Psoas muscle (tissue), 7 donors: ENCODE measurements at regions not wholly inside any gene's neighbourhood (a gene's known extent, or its start where the extent isn't known, plus 50 kb on each side); places are given as distances from the start of the nearest gene placed in this dataset.
A peak's percentile ranks its signal among the peaks of the same experiment; 100 is the strongest.

Experiments
- ATAC-seq, 4 donors: fragments of 200-7000 bp; cut with Tn5 transposase; one replicate each; pipeline ENCODE4 v1.9.1; 2020; ENCODE audit warnings: moderate library complexity in 3 of 4, mild to moderate bottlenecking in 2 of 4
- DNase-seq, 2 donors: peaks; one replicate each; pipeline ENCODE4 v3.0.0-alpha.2; 2020
- H3K27ac ChIP-seq: fragments of 200-600 bp; one replicate; pipeline ENCODE4 v1.8.0; 2022
- H3K27me3 ChIP-seq, 3 donors: fragments of 200-600 bp in 1 of 3; one replicate each; pipeline versions ENCODE4 v1.6.1 to v1.8.0; 2013 to 2022; ENCODE audit warnings: low read length in 2 of 3, mild to moderate bottlenecking in 2 of 3, moderate library complexity in 1 of 3; ENCODE audit not compliant: insufficient read depth in 3 of 3
- H3K36me3 ChIP-seq, 2 donors: fragments of 200-600 bp in 1 of 2; one replicate each; pipeline versions ENCODE4 v1.6.1 to v1.8.0; 2013 to 2022; ENCODE audit warnings: low read depth in 1 of 2, mild to moderate bottlenecking in 1 of 2, moderate library complexity in 1 of 2; ENCODE audit not compliant: insufficient read depth in 1 of 2
- H3K4me1 ChIP-seq: fragments of 200-600 bp; one replicate; pipeline ENCODE4 v1.8.0; 2022
- H3K4me3 ChIP-seq: fragments of 200-600 bp; one replicate; pipeline ENCODE4 v1.8.0; 2022; ENCODE audit warnings: mild to moderate bottlenecking
- H3K9me3 ChIP-seq: fragments of 200-600 bp; one replicate; pipeline ENCODE4 v1.8.0; 2022
- WGBS, 3 donors: extraction: QIAGEN DNeasy Blood & Tissue Kit; methylation state at CpG; one replicate each; pipeline versions ENCODE4 v1.1.6 to v1.1.7; 2013; 5-methylcytosine and 5-hydroxymethylcytosine counted together
- intact Hi-C, 2 donors: fragments of 100-400 bp; cut with DNase I; formaldehyde crosslinking; loops; one replicate each; pipeline versions ENCODE4 v1.11.0 to v1.14.2; 2022
- TF ChIP-seq, protein P1 (sequence below): fragments of 200-600 bp; IDR thresholded peaks from one replicate; pipeline ENCODE4 v1.8.0; 2022; ENCODE audit warnings: antibody characterized with exemption
- donor health status: healthy with polysubstance abuse.
- donor health status: DM: no; HTN: no; CAD: no; lungs with moderate emphysema.
- donor health status: Bipolar disorder and iron deficiency.
- donor health status: healthy.
- donor health status: DM: yes; HTN: yes; CAD: no.
- donor health status: DM: no; HTN: no; CAD: no.
- donor health status: DM: yes; HTN: yes; CAD: no.

DNA sequence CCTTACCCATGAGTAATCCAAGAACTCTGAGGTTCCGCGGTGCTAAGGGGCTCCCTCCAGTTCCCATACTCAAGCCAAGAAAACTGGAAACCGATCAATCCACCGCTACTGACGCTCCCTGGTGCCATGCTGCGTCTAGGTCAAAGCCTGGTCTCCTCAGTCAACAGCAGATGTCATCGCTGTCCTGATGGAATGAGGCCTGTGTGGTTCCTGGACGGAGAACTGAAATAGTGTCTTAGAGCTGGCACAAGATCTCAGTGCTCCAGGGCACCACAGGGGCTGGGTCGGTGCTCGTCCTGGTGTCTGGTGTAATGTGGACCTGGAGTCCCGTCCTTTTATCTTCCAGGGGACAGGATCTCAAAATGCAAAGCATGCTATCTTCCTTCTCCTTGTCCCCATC, 373.9 kb upstream of the CFAP20DC start:
- Histone ChIP-seq H3K27me3 (no peaks in the 10 kb centered on the region), H3K4me1 (no peaks in the 10 kb centered on the region), H3K9me3 (no peaks in the 10 kb centered on the region), H3K4me3 (no peak overlapping the region), H3K36me3 (no peaks in the 10 kb centered on the region), H3K27ac (no peak overlapping the region)
- DNase-seq, result no peak
- intact Hi-C loops, result no loop called here
- 76 to 88% (median 80%) methylated on average over 11 of the region's 11 CpGs for whole genome bisulfite sequencing, 3 donors
- ATAC-seq, result peak in 1 of 4 donors; percentile 54
- TF ChIP-seq, protein P1, sequence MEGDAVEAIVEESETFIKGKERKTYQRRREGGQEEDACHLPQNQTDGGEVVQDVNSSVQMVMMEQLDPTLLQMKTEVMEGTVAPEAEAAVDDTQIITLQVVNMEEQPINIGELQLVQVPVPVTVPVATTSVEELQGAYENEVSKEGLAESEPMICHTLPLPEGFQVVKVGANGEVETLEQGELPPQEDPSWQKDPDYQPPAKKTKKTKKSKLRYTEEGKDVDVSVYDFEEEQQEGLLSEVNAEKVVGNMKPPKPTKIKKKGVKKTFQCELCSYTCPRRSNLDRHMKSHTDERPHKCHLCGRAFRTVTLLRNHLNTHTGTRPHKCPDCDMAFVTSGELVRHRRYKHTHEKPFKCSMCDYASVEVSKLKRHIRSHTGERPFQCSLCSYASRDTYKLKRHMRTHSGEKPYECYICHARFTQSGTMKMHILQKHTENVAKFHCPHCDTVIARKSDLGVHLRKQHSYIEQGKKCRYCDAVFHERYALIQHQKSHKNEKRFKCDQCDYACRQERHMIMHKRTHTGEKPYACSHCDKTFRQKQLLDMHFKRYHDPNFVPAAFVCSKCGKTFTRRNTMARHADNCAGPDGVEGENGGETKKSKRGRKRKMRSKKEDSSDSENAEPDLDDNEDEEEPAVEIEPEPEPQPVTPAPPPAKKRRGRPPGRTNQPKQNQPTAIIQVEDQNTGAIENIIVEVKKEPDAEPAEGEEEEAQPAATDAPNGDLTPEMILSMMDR, result no peak

DNA sequence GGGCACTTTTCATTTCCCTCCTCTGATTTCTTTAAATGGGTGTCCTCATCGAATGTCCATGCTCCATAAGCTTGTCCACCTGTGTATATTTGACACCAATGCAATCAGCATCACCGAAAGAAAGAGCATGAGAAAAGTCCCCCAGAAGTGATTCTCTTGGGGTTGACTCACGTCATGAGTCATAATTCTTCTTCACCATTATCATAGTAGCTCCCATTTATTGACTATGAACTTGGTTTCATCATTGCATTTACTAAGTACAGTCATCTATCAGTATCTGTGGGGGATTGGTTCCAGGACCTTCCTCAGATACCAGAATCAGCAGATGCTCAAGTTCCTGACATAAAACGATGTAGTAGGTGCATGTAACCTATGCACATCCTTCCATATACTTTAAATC, 372.5 kb upstream of the CFAP20DC start:
- DNase-seq, result no peak
- H3K9me3 ChIP-seq, result no peaks in the 10 kb centered on the region
- H3K4me3 ChIP-seq, result no peak overlapping the region
- WGBS, 3 donors, result 51 to 75% (median 65%) methylated on average over 4 of the region's 4 CpGs
- H3K4me1 ChIP-seq, result no peaks in the 10 kb centered on the region
- intact Hi-C loops, result no loop called here
- H3K27me3 ChIP-seq, result no peaks in the 10 kb centered on the region
- no peak overlapping the region for H3K27ac ChIP-seq
- TF ChIP-seq, protein P1, result no peak
- no peaks in the 10 kb centered on the region for H3K36me3 ChIP-seq
- ATAC-seq, result no peak

DNA sequence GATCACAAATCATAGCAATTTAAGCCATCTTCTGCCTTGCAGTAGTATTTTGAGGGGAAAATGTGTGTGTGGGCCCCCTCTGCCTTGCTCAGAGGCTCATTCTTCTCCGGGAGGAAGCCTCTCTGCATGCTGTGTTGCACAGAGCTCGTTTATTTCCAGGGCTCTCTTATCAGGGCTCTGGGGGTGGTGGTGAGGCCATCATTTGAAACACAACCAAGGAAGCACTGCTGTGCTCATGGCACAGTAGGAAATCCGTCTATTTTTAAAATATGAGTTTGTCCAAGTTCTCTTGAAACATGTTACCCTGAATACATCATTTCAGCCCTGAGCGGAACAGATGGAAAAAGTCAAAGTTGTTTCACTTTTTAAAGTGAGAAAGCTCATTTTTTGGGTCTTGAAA, 369.0 kb upstream of the CFAP20DC start:
- 41 to 50% (median 45%) methylated on average over 4 of the region's 4 CpGs for WGBS, 3 donors
- Histone ChIP-seq H3K4me3 (no peak overlapping the region), H3K27ac (no peak overlapping the region), H3K9me3 (no peaks in the 10 kb centered on the region), H3K4me1 (no peaks in the 10 kb centered on the region), H3K27me3 (no peaks in the 10 kb centered on the region), H3K36me3 (no peaks in the 10 kb centered on the region)
- ATAC-seq, result no peak
- intact Hi-C loops, result no loop called here
- TF ChIP-seq, protein P1, result no peak
- DNase-seq, result no peak

DNA sequence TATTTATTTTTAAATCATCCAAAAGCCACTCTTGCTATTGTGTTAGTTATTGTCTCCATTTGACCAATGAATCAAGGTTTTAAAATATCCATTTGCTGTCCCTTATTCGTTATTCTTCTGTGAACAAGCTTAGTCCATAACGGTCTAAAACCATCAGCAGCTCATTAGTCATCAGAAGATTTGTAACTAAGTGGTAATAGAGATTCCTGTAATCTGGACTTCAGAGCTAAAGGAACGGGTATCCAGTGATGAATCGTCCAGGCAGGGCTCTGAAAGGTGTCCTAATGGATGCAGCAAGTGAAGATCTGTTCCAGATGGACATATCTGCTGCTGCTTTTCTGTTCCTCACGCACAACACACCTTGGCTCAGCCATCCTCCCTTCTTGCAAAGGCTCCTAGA, 362.7 kb upstream of the CFAP20DC start:
- intact Hi-C loops, result no loop called here
- DNase-seq, result no peak
- Histone ChIP-seq H3K27ac (no peak overlapping the region), H3K4me3 (no peak overlapping the region), H3K9me3 (no peaks in the 10 kb centered on the region), H3K36me3 (no peaks in the 10 kb centered on the region), H3K27me3 (no peaks in the 10 kb centered on the region), H3K4me1 (no peaks in the 10 kb centered on the region)
- TF ChIP-seq, protein P1, result no peak
- 66 to 85% (median 77%) methylated on average over 5 of the region's 5 CpGs for WGBS, 3 donors
- no peak for ATAC-seq

DNA sequence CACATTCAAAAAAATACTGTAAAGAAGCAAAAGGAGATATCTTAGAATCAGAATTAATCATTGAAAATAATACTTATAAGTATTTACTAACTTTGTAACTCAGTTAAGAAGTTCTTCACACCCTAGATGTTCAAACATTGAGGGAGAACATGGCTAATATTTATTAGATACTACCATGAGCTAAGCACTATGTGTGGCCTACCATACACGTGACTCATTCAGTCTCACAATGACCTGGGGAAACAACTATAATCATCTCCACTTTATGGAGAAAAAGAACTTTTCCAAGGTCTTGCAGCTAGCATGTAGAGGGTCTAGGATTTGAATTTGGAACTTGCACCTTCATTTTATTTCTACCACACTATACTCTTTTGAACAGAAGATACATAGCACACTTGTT, 361.9 kb upstream of the CFAP20DC start:
- intact Hi-C loops, result no loop called here
- ATAC-seq, result no peak
- no peaks in the 10 kb centered on the region for H3K4me1 ChIP-seq
- WGBS, 3 donors, result 82 to 88% (median 83%) methylated on average over 1 of the region's 1 CpG
- no peaks in the 10 kb centered on the region for H3K27me3 ChIP-seq
- no peak for DNase-seq
- TF ChIP-seq, protein P1, result no peak
- no peaks in the 10 kb centered on the region for H3K9me3 ChIP-seq
- no peak overlapping the region for H3K27ac ChIP-seq
- H3K4me3 ChIP-seq, result no peak overlapping the region
- no peaks in the 10 kb centered on the region for H3K36me3 ChIP-seq
